ENCODE measurements at regions not wholly inside any gene's neighbourhood (a gene's known extent, or its start where the extent isn't known, plus 50 kb on each side); places are given as distances from the start of the nearest gene placed in this dataset.

DNA sequence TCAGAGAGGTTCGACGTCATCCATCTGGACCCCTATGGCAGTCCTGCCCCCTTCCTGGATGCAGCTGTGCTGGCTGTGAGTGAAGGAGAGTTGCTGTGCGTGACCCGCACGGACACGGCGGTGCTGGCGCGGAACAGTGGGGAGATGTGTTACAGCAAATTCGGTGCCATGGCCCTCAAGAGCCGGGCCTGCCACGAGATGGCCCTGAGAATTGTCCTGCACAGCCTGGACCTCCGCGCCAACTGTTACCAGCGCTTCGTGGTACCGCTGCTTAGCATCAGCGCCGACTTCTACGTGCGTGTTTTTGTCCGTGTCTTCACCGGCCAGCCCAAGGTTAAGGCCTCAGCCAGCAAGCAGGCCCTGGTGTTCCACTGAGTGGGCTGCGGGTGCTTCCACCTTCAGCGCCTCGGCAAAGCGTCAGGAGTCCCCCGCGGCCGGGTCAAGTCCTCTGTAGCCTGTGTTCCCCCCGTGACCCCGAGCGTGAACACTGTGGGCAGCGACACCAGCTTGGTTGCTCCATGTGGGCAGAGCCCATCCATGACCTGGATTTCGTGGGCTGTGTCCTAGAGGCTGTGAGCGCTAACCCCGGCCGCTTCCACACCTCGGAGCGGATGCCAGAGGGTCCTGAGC is 186.7 kb upstream of the SLITRK2 start:
- Histone ChIP-seq H3K36me3 (ENCODE audit: control insufficient read depth, insufficient read depth, low read length) (no peaks in the 10 kb centered on the region), H3K9ac (ENCODE audit: insufficient read depth in 1 of 2, low read depth in 2 of 2, low read length in 2 of 2) (no peak overlapping the region), H3K9me1 (ENCODE audit: control insufficient read depth, insufficient read depth, low read length) (no peaks in the 10 kb centered on the region), H2AFZ (ENCODE audit: low read depth, low read length) (no peak overlapping the region), H3K4me3 (no peak overlapping the region), H4K20me1 (replicated peaks; ENCODE audit: control insufficient read depth, insufficient read depth, low read length) (no peaks in the 10 kb centered on the region), H3K27ac (ENCODE audit: extremely low read depth, low read depth, low read length) (no peak overlapping the region), H3K9me3 (replicated peaks; ENCODE audit: control insufficient read depth, insufficient read depth, low read depth, low read length) (no peaks in the 10 kb centered on the region), H3K27me3 (ENCODE audit: control insufficient read depth in 2 of 2, insufficient read depth in 2 of 2, low read length in 2 of 2) (no peaks in the 10 kb centered on the region), H3K4me2 (ENCODE audit: insufficient read depth, low read length) (no peak overlapping the region), H3K4me1 (replicated peaks in 1 of 2; ENCODE audit: control insufficient read depth in 2 of 2, insufficient read depth in 2 of 2, low read length in 2 of 2) (no peaks in the 10 kb centered on the region), H3K79me2 (ENCODE audit: control insufficient read depth, insufficient read depth, low read length) (no peaks in the 10 kb centered on the region)
- ChIA-PET CTCF (ENCODE audit: low intra/inter-chr PET ratio) (no interaction called here), POLR2A (no interaction called here)
- TF ChIP-seq SNIP1 (IDR thresholded peaks at IDR 0.05; ENCODE audit: low read depth) = no peak
- TF ChIP-seq, protein P1, sequence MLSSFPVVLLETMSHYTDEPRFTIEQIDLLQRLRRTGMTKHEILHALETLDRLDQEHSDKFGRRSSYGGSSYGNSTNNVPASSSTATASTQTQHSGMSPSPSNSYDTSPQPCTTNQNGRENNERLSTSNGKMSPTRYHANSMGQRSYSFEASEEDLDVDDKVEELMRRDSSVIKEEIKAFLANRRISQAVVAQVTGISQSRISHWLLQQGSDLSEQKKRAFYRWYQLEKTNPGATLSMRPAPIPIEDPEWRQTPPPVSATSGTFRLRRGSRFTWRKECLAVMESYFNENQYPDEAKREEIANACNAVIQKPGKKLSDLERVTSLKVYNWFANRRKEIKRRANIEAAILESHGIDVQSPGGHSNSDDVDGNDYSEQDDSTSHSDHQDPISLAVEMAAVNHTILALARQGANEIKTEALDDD (IDR thresholded peaks at IDR 0.05) = no peak
- no peak for TF ChIP-seq RNF2 (IDR thresholded peaks at IDR 0.05)
- TF ChIP-seq NFRKB (IDR thresholded peaks at IDR 0.05; ENCODE audit: low read depth) = no peak
- TF ChIP-seq, protein P2, sequence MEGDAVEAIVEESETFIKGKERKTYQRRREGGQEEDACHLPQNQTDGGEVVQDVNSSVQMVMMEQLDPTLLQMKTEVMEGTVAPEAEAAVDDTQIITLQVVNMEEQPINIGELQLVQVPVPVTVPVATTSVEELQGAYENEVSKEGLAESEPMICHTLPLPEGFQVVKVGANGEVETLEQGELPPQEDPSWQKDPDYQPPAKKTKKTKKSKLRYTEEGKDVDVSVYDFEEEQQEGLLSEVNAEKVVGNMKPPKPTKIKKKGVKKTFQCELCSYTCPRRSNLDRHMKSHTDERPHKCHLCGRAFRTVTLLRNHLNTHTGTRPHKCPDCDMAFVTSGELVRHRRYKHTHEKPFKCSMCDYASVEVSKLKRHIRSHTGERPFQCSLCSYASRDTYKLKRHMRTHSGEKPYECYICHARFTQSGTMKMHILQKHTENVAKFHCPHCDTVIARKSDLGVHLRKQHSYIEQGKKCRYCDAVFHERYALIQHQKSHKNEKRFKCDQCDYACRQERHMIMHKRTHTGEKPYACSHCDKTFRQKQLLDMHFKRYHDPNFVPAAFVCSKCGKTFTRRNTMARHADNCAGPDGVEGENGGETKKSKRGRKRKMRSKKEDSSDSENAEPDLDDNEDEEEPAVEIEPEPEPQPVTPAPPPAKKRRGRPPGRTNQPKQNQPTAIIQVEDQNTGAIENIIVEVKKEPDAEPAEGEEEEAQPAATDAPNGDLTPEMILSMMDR (IDR thresholded peaks at IDR 0.05 in 2 of 3, conservative IDR thresholded peaks at IDR 0.05 in 1 of 3; ENCODE audit: insufficient read depth in 2 of 3, low read depth in 1 of 3, low read length in 3 of 3) = no peak
- no peak for TF ChIP-seq NFXL1 (CRISPR knock-in tag; IDR thresholded peaks at IDR 0.05)
- TF ChIP-seq, protein P3, sequence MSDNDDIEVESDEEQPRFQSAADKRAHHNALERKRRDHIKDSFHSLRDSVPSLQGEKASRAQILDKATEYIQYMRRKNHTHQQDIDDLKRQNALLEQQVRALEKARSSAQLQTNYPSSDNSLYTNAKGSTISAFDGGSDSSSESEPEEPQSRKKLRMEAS (CRISPR knock-in tag; IDR thresholded peaks at IDR 0.05) = no peak
- TF ChIP-seq, protein P4, sequence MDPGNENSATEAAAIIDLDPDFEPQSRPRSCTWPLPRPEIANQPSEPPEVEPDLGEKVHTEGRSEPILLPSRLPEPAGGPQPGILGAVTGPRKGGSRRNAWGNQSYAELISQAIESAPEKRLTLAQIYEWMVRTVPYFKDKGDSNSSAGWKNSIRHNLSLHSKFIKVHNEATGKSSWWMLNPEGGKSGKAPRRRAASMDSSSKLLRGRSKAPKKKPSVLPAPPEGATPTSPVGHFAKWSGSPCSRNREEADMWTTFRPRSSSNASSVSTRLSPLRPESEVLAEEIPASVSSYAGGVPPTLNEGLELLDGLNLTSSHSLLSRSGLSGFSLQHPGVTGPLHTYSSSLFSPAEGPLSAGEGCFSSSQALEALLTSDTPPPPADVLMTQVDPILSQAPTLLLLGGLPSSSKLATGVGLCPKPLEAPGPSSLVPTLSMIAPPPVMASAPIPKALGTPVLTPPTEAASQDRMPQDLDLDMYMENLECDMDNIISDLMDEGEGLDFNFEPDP (CRISPR knock-in tag; IDR thresholded peaks at IDR 0.05) = no peak
- no peak for TF ChIP-seq ZNF764 (CRISPR knock-in tag; IDR thresholded peaks at IDR 0.05; ENCODE audit: low read depth)
- no peak for TF ChIP-seq FUS (optimal IDR thresholded peaks at IDR 0.05; ENCODE audit: low read depth, low read length)
- TF ChIP-seq OTX1 (CRISPR knock-in tag; IDR thresholded peaks at IDR 0.05) = no peak
- TF ChIP-seq HDAC3 (IDR thresholded peaks at IDR 0.05; ENCODE audit: borderline replicate concordance, partially characterized antibody) = no peak
- TF ChIP-seq ZNF143 (CRISPR knock-in tag; IDR thresholded peaks at IDR 0.05) = no peak
- TF ChIP-seq, protein P5, sequence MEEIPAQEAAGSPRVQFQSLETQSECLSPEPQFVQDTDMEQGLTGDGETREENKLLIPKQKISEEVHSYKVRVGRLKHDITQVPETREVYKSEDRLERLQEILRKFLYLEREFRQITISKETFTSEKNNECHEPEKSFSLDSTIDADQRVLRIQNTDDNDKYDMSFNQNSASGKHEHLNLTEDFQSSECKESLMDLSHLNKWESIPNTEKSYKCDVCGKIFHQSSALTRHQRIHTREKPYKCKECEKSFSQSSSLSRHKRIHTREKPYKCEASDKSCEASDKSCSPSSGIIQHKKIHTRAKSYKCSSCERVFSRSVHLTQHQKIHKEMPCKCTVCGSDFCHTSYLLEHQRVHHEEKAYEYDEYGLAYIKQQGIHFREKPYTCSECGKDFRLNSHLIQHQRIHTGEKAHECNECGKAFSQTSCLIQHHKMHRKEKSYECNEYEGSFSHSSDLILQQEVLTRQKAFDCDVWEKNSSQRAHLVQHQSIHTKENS (CRISPR knock-in tag; IDR thresholded peaks at IDR 0.05) = no peak
- TF ChIP-seq ETS2 (tag; IDR thresholded peaks at IDR 0.05; ENCODE audit: borderline replicate concordance, poor library complexity, severe bottlenecking) = no peak
- WGBS (ENCODE audit: insufficient coverage, low coverage, missing lambda C conversion rate) = 25% methylated on average over 11 of the region's 40 CpGs
- DNase-seq (ENCODE audit: extremely low read depth in 1 of 4, low spot score in 3 of 4) = no peak
- ATAC-seq = no peak
- intact Hi-C loops (cut with micrococcal nuclease) = no loop called here
- in situ Hi-C loops (cut with MboI) = no loop called here
- FAIRE-seq = no peak
- no TSS peak for BruUV-seq (replicated peaks)
